C4-2B (cell line): ENCODE measurements at regions not wholly inside any gene's neighbourhood (a gene's known extent, or its start where the extent isn't known, plus 50 kb on each side); places are given as distances from the start of the nearest gene placed in this dataset.

Source experiments
- ZFX ChIP-seq: fragments of 450-650 bp; IDR thresholded peaks from 2 replicates; pipeline ENCODE4 v1.6.1; 2017
- TF ChIP-seq, protein P1 (sequence below): fragments of 450-650 bp; conservative IDR thresholded peaks from 2 replicates; pipeline ENCODE4 v1.5.1; 2017; ENCODE audit warnings: mild to moderate bottlenecking

DNA sequence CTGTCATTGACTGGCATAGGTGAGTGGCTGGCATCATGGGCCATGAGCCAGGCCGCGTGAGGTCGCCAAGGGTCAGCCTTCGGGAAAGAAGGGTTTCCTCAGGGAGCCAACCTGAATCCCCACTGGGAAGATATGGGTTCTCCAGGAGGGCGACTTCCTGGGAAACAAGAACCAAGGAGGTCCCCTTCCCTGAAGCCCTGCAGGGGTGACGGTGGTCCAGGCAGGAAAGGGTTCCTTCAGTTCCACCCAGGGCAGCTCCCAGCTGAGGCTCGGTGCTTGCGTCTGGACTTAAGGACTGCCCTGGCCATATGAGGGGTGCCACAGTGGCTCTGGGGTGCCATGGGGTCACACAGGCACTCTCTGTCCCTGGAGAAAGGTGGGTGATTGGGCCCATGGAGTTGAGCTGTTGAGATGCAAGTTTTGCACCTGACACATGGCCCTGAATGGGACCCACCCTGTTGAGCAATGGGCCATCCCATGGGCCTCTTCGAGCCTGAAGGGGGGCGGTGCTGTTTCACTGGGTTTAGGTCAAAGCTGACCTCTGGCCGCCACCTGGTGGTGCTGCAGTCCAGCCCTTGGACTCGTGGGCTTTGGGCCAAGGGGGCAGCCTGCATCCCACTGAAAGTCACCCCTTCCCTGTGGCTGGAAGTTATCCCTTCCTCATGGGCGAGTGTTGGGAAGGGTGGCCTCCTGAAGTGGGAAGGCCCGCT lies 228.1 kb downstream of the SNRPN start:
- TF ChIP-seq, protein P1, sequence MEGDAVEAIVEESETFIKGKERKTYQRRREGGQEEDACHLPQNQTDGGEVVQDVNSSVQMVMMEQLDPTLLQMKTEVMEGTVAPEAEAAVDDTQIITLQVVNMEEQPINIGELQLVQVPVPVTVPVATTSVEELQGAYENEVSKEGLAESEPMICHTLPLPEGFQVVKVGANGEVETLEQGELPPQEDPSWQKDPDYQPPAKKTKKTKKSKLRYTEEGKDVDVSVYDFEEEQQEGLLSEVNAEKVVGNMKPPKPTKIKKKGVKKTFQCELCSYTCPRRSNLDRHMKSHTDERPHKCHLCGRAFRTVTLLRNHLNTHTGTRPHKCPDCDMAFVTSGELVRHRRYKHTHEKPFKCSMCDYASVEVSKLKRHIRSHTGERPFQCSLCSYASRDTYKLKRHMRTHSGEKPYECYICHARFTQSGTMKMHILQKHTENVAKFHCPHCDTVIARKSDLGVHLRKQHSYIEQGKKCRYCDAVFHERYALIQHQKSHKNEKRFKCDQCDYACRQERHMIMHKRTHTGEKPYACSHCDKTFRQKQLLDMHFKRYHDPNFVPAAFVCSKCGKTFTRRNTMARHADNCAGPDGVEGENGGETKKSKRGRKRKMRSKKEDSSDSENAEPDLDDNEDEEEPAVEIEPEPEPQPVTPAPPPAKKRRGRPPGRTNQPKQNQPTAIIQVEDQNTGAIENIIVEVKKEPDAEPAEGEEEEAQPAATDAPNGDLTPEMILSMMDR: no peak
- no peak for TF ChIP-seq ZFX
